MM.1S (cell line): ENCODE measurements at regions not wholly inside any gene's neighbourhood (a gene's known extent, or its start where the extent isn't known, plus 50 kb on each side); places are given as distances from the start of the nearest gene placed in this dataset.

Source experiments
- EZH2 ChIP-seq: fragments of 300-600 bp; sonication (generic); optimal IDR thresholded peaks from 2 replicates; pipeline ENCODE3; 2017; ENCODE audit warnings: low read depth, mild to moderate bottlenecking, antibody characterized with exemption, low read length, mixed read lengths
- EZH2phosphoT487 ChIP-seq: fragments of 300-600 bp; sonication (generic); IDR thresholded peaks from 2 replicates; pipeline ENCODE4 v1.6.1; 2018; ENCODE audit warnings: antibody characterized with exemption, low read length
- TF ChIP-seq, protein P1 (sequence below): fragments of 300-600 bp; sonication (generic); IDR thresholded peaks from 2 replicates; pipeline ENCODE4 v1.5.1; 2016; ENCODE audit warnings: antibody characterized with exemption, low read length, mixed read lengths

DNA sequence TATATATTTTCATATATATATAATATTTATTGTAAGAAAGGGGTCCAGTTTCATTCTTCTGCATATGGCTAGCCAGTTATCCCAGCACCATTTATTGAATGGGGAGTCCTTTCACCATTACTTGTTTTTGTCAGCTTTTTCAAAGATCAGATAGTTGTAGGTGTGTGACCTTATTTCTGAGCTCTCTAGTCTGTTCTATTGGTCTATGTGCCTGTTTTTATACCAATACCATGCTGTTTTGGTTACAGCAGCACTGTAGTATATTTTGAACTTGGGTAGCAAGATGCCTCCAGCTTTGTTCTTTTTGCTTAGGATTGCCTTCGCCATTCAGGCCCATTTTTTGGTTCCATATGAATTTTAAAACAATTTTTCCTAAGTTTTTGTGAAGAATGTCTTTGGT lies 320.1 kb downstream of the CDH2 start:
- TF ChIP-seq, protein P1, sequence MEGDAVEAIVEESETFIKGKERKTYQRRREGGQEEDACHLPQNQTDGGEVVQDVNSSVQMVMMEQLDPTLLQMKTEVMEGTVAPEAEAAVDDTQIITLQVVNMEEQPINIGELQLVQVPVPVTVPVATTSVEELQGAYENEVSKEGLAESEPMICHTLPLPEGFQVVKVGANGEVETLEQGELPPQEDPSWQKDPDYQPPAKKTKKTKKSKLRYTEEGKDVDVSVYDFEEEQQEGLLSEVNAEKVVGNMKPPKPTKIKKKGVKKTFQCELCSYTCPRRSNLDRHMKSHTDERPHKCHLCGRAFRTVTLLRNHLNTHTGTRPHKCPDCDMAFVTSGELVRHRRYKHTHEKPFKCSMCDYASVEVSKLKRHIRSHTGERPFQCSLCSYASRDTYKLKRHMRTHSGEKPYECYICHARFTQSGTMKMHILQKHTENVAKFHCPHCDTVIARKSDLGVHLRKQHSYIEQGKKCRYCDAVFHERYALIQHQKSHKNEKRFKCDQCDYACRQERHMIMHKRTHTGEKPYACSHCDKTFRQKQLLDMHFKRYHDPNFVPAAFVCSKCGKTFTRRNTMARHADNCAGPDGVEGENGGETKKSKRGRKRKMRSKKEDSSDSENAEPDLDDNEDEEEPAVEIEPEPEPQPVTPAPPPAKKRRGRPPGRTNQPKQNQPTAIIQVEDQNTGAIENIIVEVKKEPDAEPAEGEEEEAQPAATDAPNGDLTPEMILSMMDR = no peak
- TF ChIP-seq EZH2 = no peak
- no peak for TF ChIP-seq EZH2phosphoT487
